Body of pancreas (tissue), 4 donors: ENCODE measurements at regions not wholly inside any gene's neighbourhood (a gene's known extent, or its start where the extent isn't known, plus 50 kb on each side); places are given as distances from the start of the nearest gene placed in this dataset.

Source experiments
- POLR2A ChIP-seq, 3 donors: fragments of 450-650 bp; IDR thresholded peaks; one replicate each; pipeline ENCODE4 v1.6.1; 2016; ENCODE audit warnings: antibody characterized with exemption in 3 of 3, mild to moderate bottlenecking in 2 of 3
- TF ChIP-seq, protein P1 (sequence below), 7 experiments: fragments of 450-650 bp in 4 of 7; fragments of 200-600 bp in 3 of 7; sonication (generic) in 3 of 7; IDR thresholded peaks; one replicate each; pipeline ENCODE4 v1.5.1; 2016 to 2019; ENCODE audit warnings: antibody characterized with exemption in 7 of 7

DNA sequence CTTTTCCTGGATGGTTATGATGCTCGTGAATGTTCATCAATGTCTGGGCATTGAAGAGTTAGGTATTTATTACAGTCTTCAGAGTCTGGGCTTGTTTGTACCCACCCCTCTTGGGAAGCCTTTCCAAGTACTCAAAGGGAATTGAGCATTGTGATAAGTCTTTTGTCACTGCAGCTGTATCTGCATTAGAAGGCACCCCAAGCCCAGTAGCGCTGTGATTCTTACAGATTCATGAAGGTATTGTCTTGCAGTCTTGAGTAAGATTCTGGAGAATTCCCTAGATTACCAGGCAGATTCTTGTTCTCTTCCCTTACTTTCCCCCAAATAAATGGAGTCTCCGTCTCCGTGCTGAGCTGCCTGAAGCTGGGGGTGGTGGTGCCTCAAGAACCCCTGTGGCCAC is 173.4 kb upstream of the HUWE1 start:
- TF ChIP-seq, protein P1, sequence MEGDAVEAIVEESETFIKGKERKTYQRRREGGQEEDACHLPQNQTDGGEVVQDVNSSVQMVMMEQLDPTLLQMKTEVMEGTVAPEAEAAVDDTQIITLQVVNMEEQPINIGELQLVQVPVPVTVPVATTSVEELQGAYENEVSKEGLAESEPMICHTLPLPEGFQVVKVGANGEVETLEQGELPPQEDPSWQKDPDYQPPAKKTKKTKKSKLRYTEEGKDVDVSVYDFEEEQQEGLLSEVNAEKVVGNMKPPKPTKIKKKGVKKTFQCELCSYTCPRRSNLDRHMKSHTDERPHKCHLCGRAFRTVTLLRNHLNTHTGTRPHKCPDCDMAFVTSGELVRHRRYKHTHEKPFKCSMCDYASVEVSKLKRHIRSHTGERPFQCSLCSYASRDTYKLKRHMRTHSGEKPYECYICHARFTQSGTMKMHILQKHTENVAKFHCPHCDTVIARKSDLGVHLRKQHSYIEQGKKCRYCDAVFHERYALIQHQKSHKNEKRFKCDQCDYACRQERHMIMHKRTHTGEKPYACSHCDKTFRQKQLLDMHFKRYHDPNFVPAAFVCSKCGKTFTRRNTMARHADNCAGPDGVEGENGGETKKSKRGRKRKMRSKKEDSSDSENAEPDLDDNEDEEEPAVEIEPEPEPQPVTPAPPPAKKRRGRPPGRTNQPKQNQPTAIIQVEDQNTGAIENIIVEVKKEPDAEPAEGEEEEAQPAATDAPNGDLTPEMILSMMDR (IDR thresholded peaks at IDR 0.05): no peak
- no peak for TF ChIP-seq POLR2A (IDR thresholded peaks at IDR 0.05)
